Heart left ventricle (tissue), 13 donors: ENCODE measurements at regions not wholly inside any gene's neighbourhood (a gene's known extent, or its start where the extent isn't known, plus 50 kb on each side); places are given as distances from the start of the nearest gene placed in this dataset.

Experiments
- CTCF ChIP-seq, 12 donors: fragments of 200-600 bp; sonication (generic) in 4 of 12; IDR thresholded peaks; one replicate each; pipeline versions ENCODE4 v1.5.0 to v1.8.0; 2018 to 2022; ENCODE audit warnings: antibody characterized with exemption in 12 of 12, mild to moderate bottlenecking in 5 of 12
- POLR2A ChIP-seq, 2 donors: fragments of 450-650 bp; IDR thresholded peaks; one replicate each; pipeline ENCODE4 v1.6.1; 2017; ENCODE audit warnings: antibody characterized with exemption in 2 of 2, mild to moderate bottlenecking in 2 of 2, moderate library complexity in 2 of 2
- donor health status: ischemic (EF 13 %, LVEDD 7.1; RV severe dilation, severe dysfunction).
- donor health status: DM: no; HTN: yes; CAD: no.
- donor health status: DM: no; HTN: no; CAD: no.
- donor health status: ischemic (EF 25% LVEDD 6.9; RV normal size, moderate dysfunction).
- donor health status: ischemic (EF 25% LVEDD 5.7; RV mildly dilated, moderate dysfunction).
- donor health status: ischemic (EF 35%, LVEDD 5.7; RV mildly dilated, moderate dysfunction).
- donor health status: nonischemic (EF 11% LVEDD 7.7; RV severe dilation, severe dysfunction).
- donor health status: DM: yes; HTN: yes; CAD: no.
- donor health status: PGD.
- donor health status: ischemic (EF 29% LVEDD 5.4; RV normal size, mild dysfunction).
- donor health status: nonischemic (EF 23%, LVEDD 6.1; RV moderate dilation, normal function).

DNA sequence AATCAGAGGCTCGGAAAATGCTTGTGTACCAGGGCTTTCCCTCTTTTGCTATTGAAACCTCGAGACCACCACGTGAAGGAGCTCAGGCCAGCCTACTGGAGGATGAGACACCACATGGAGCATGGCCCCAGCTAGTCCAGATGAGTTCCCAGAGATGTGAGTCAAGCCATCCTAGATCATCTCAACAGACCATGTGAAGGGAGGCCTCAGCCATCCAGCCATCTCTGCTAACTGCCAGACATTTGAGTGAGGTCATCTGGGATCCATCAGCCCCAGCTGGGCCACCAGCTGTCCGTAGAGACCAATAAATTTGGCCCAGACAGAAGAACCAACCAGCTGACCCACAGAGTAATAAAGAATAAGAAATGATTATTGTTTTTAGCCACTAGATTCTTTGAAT lies 62.8 kb upstream of the PROK2 start:
- TF ChIP-seq CTCF (IDR thresholded peaks at IDR 0.05) = no peak
- no peak for TF ChIP-seq POLR2A (IDR thresholded peaks at IDR 0.05)
